Caco-2 (cell line): ENCODE measurements at regions not wholly inside any gene's neighbourhood (a gene's known extent, or its start where the extent isn't known, plus 50 kb on each side); places are given as distances from the start of the nearest gene placed in this dataset.

Experiments
- BruUV-seq: library from RNA; stranded (reverse); fragments of 400-500 nt; replicated peaks from 2 replicates; lab custom pipeline; 2021; lab: Mats Ljungman, UMichigan
- CTCF ChIA-PET: fragments of 300-600 bp; sonication (Branson Sonifier 250); formaldehyde crosslinking; loops from one replicate; lab custom pipeline; 2022; ENCODE audit warnings: antibody characterized with exemption; lab: Charles Lee
- POLR2A ChIA-PET: fragments of 300-600 bp; sonication (Branson Sonifier 250); formaldehyde crosslinking; loops from one replicate; lab custom pipeline; 2022; ENCODE audit warnings: antibody characterized with exemption; lab: Charles Lee
- DNase-seq, 2 experiments: peaks; one replicate each; pipeline versions ENCODE4 v3.0.0 to v3.0.0-alpha.2; 2020 to 2022
- H3K27me3 ChIP-seq: replicated peaks from 2 replicates; pipeline ENCODE4 v1.6.0; 2011; ENCODE audit warnings: low read length; ENCODE audit not compliant: control insufficient read depth, insufficient read depth
- H3K36me3 ChIP-seq: 2 replicates; pipeline ENCODE4 v1.5.1; 2011; ENCODE audit warnings: low read length; ENCODE audit not compliant: control insufficient read depth, insufficient read depth
- H3K4me1 ChIP-seq: fragments of 250-450 bp; sonication (Bioruptor Pico); 2 replicates; pipeline ENCODE4 v1.5.1; 2020; ENCODE audit warnings: mild to moderate bottlenecking
- H3K4me3 ChIP-seq: 2 replicates; pipeline ENCODE4 v1.5.1; 2011; ENCODE audit warnings: low read depth, mild to moderate bottlenecking, control low read depth, low read length
- H3K9me3 ChIP-seq: fragments of 250-450 bp; sonication (Bioruptor Pico); 2 replicates; pipeline ENCODE4 v1.5.1; 2020; ENCODE audit warnings: mild to moderate bottlenecking, moderate library complexity
- H3K27ac Mint-ChIP-seq: one replicate; pipeline ENCODE4 v1.8.0; 2022; ENCODE audit warnings: mixed read lengths; ENCODE audit not compliant: unreplicated experiment
- H3K27me3 Mint-ChIP-seq: one replicate; pipeline ENCODE4 v1.8.0; 2022; ENCODE audit warnings: mixed read lengths; ENCODE audit not compliant: insufficient read depth, unreplicated experiment
- H3K36me3 Mint-ChIP-seq: one replicate; pipeline ENCODE4 v1.8.0; 2022; ENCODE audit warnings: mild to moderate bottlenecking, mixed read lengths; ENCODE audit not compliant: insufficient read depth, unreplicated experiment
- H3K4me1 Mint-ChIP-seq: one replicate; pipeline ENCODE4 v1.8.0; 2022; ENCODE audit warnings: low read depth, mixed read lengths; ENCODE audit not compliant: unreplicated experiment
- H3K4me3 Mint-ChIP-seq: one replicate; pipeline ENCODE4 v1.8.0; 2022; ENCODE audit warnings: mild to moderate bottlenecking, moderate library complexity, mixed read lengths; ENCODE audit not compliant: unreplicated experiment
- H3K9me3 Mint-ChIP-seq: one replicate; pipeline ENCODE4 v1.8.0; 2022; ENCODE audit warnings: mixed read lengths; ENCODE audit not compliant: unreplicated experiment
- intact Hi-C: fragments of 100-400 bp; cut with micrococcal nuclease; formaldehyde crosslinking; loops from one replicate; pipeline ENCODE4 v1.10.0; 2022; ENCODE audit not compliant: unreplicated experiment
- TF ChIP-seq, protein P1 (sequence below), 2 experiments: fragments of 200-600 bp in 1 of 2; IDR thresholded peaks; 1 replicate in 1 of 2; 2 replicates in 1 of 2; pipeline versions ENCODE4 v1.5.1 to v1.8.0; 2011 to 2022; ENCODE audit warnings: antibody characterized with exemption in 1 of 2, control low read depth in 1 of 2, inconsistent platforms in 1 of 2, low read depth in 1 of 2, low read length in 1 of 2, mild to moderate bottlenecking in 1 of 2, moderate library complexity in 1 of 2; ENCODE audit not compliant: insufficient read depth in 1 of 2, severe bottlenecking in 1 of 2, unreplicated experiment in 1 of 2

DNA sequence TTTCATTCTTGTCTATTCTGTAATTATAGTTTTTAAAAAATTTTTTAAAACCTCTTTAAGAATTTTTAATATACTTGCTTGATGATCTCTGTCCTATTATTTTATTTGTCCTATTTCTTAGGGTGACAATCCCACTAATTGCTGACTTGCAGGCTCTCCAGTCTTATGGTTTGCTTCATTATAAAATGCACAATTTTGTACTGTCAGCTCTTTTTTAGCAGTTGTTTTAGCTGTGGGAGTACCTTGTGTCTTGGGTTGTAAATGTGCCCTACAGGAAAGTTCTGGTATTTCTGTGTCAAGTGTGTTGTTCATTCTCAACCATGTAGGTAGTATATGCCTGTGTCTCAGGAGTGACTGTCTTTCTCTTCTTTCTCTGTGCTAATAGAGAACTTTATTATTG is 118.2 kb upstream of the IL15 start:
- TF ChIP-seq, protein P1, sequence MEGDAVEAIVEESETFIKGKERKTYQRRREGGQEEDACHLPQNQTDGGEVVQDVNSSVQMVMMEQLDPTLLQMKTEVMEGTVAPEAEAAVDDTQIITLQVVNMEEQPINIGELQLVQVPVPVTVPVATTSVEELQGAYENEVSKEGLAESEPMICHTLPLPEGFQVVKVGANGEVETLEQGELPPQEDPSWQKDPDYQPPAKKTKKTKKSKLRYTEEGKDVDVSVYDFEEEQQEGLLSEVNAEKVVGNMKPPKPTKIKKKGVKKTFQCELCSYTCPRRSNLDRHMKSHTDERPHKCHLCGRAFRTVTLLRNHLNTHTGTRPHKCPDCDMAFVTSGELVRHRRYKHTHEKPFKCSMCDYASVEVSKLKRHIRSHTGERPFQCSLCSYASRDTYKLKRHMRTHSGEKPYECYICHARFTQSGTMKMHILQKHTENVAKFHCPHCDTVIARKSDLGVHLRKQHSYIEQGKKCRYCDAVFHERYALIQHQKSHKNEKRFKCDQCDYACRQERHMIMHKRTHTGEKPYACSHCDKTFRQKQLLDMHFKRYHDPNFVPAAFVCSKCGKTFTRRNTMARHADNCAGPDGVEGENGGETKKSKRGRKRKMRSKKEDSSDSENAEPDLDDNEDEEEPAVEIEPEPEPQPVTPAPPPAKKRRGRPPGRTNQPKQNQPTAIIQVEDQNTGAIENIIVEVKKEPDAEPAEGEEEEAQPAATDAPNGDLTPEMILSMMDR (IDR thresholded peaks at IDR 0.05; ENCODE audit: insufficient read depth in 1 of 2, low read depth in 1 of 2, low read length in 1 of 2, severe bottlenecking in 1 of 2, unreplicated experiment in 1 of 2), result no peak
- no peaks in the 10 kb centered on the region for H3K27me3 ChIP-seq
- no peak for DNase-seq
- CTCF ChIA-PET, result no interaction called here
- no peak overlapping the region for H3K4me3 Mint-ChIP-seq
- H3K36me3 ChIP-seq, result no peaks in the 10 kb centered on the region
- H3K9me3 ChIP-seq, result no peaks in the 10 kb centered on the region
- no peaks in the 10 kb centered on the region for H3K4me1 ChIP-seq
- POLR2A ChIA-PET, result no interaction called here
- H3K4me3 ChIP-seq, result no peak overlapping the region
- intact Hi-C loops, result no loop called here
- BruUV-seq, result no TSS peak
- H3K9me3 Mint-ChIP-seq, result no peaks in the 10 kb centered on the region
- H3K4me1 Mint-ChIP-seq, result no peaks in the 10 kb centered on the region
- no peaks in the 10 kb centered on the region for H3K36me3 Mint-ChIP-seq
- no peak overlapping the region for H3K27ac Mint-ChIP-seq
- no peaks in the 10 kb centered on the region for H3K27me3 Mint-ChIP-seq

DNA sequence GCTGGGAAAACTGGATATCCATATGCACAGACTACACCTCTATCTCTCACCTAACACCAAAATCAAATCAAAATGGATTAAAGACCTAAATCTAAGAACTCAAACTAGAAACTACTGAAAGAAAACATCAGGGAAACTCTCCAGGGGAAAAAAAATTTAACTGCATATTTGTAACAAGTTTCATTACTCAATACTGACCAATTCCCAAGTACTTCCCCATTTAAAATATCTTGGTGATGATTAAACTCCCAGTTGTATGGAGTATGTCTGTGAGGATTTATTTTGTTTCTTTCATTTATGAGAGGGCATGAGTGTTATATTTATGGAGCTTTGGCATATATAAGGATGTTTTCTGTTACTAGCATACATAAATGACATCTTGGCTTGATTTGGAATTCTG is 112.3 kb upstream of the IL15 start:
- Histone ChIP-seq H3K4me3 (no peak overlapping the region), H3K9me3 (no peaks in the 10 kb centered on the region), H3K4me1 (no peaks in the 10 kb centered on the region), H3K27me3 (no peaks in the 10 kb centered on the region), H3K36me3 (no peaks in the 10 kb centered on the region)
- DNase-seq, result no peak
- no peaks in the 10 kb centered on the region for H3K36me3 Mint-ChIP-seq
- H3K27me3 Mint-ChIP-seq, result no peaks in the 10 kb centered on the region
- no peak overlapping the region for H3K4me3 Mint-ChIP-seq
- intact Hi-C loops, result no loop called here
- TF ChIP-seq, protein P1 (IDR thresholded peaks at IDR 0.05; ENCODE audit: insufficient read depth in 1 of 2, low read depth in 1 of 2, low read length in 1 of 2, severe bottlenecking in 1 of 2, unreplicated experiment in 1 of 2), result no peak
- no peaks in the 10 kb centered on the region for H3K4me1 Mint-ChIP-seq
- no TSS peak for BruUV-seq
- CTCF ChIA-PET, result no interaction called here
- H3K9me3 Mint-ChIP-seq, result no peaks in the 10 kb centered on the region
- POLR2A ChIA-PET, result no interaction called here
- no peak overlapping the region for H3K27ac Mint-ChIP-seq

DNA sequence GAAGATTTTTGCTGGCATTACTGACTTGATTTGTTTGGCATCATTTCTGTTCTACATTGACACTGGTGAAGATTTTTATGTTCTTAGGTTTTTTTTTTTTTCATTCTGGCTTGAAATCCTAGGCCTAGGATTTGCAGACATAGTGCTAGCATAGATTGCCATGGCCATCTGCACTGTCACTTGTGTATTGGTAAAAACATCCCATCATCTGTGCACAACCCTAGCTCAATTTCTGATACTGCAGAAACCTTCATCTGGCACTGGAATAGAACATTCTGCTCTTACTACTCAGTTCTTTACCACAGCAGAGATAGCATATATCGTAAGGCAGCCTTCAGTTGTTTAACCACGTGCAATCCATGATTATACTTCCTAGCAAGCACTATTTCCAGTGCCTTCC is 111.5 kb upstream of the IL15 start:
- Histone ChIP-seq H3K27me3 (no peaks in the 10 kb centered on the region), H3K9me3 (no peaks in the 10 kb centered on the region), H3K4me3 (no peak overlapping the region), H3K36me3 (no peaks in the 10 kb centered on the region), H3K4me1 (no peaks in the 10 kb centered on the region)
- no peaks in the 10 kb centered on the region for H3K9me3 Mint-ChIP-seq
- CTCF ChIA-PET, result no interaction called here
- intact Hi-C loops, result no loop called here
- H3K27ac Mint-ChIP-seq, result no peak overlapping the region
- TF ChIP-seq, protein P1 (IDR thresholded peaks at IDR 0.05; ENCODE audit: insufficient read depth in 1 of 2, low read depth in 1 of 2, low read length in 1 of 2, severe bottlenecking in 1 of 2, unreplicated experiment in 1 of 2), result no peak
- DNase-seq, result no peak
- no peaks in the 10 kb centered on the region for H3K4me1 Mint-ChIP-seq
- no TSS peak for BruUV-seq
- H3K36me3 Mint-ChIP-seq, result no peaks in the 10 kb centered on the region
- H3K27me3 Mint-ChIP-seq, result no peaks in the 10 kb centered on the region
- POLR2A ChIA-PET, result no interaction called here
- no peak overlapping the region for H3K4me3 Mint-ChIP-seq
